ENCODE measurements at regions not wholly inside any gene's neighbourhood (a gene's known extent, or its start where the extent isn't known, plus 50 kb on each side); places are given as distances from the start of the nearest gene placed in this dataset.
A peak's percentile ranks its signal among the peaks of the same experiment; 100 is the strongest.
"Not testable (repeated sequence)": the region's sequence is repeated elsewhere in the genome, so short reads cannot be mapped to it uniquely, and the experiment has no call there.

DNA sequence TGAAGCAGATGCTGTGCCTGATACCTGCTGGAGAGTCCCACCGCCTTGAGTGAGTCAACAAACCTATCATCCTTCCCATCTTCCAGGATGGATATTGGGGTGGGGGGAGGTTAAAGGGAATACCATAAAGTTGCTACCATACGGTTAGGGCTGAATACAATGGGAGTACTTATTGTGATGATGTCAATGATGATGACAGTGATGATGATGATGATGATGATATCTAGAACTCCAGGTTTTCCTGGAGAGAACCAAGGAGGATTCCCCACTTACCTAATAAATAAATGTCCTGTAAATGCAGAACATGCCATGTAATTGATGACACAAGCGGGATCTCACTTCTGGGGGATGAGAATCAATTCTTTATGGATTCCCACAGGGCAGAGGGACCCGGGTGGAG, 370.9 kb downstream of the BCL2L11 start:
- POLR2A ChIA-PET (ENCODE audit: unreplicated experiment); DNase-seq; intact Hi-C loops (cut with micrococcal nuclease); BruUV-seq (replicated peaks); H3K9me2 ChIP-seq (replicated peaks; ENCODE audit: low read length); H3K27me3 ChIP-seq (ENCODE audit: low read length); H3K36me3 ChIP-seq (ENCODE audit: low read depth, low read length); H3K4me3 ChIP-seq (ENCODE audit: low read length); H3F3A ChIP-seq (ENCODE audit: low read length, unreplicated experiment); H2AFZ ChIP-seq (ENCODE audit: low read length); H3K9me3 ChIP-seq (ENCODE audit: low read length); H3K9ac ChIP-seq (ENCODE audit: low read length); H3K27ac ChIP-seq (ENCODE audit: low read length); CTCF ChIA-PET; ATAC-seq; H4K20me1 ChIP-seq (ENCODE audit: low read length): not testable (repeated sequence)
- peaks cover 17% of the 10 kb centered on the region for H3K4me1 ChIP-seq (ENCODE audit: insufficient read depth, low read length)
- H3K79me2 ChIP-seq (ENCODE audit: low read length): peaks cover 59% of the 10 kb centered on the region
- H3K4me2 ChIP-seq (ENCODE audit: low read length): peak overlapping the region; percentile 28; the same call in 1 of the 2 replicates

GRCh38 chr2:111492995-111493719, 372.4 kb downstream of the BCL2L11 start:
- Histone ChIP-seq H3K27ac (ENCODE audit: low read length) (peak overlapping the region; percentile 75), H3K79me2 (ENCODE audit: low read length) (peaks cover 48% of the 10 kb centered on the region), H3K4me3 (ENCODE audit: low read length) (peak overlapping the region; percentile 69), H3K9ac (ENCODE audit: low read length) (peak overlapping the region; percentile 73), H3K4me1 (ENCODE audit: insufficient read depth, low read length) (peaks cover 27% of the 10 kb centered on the region), H3K4me2 (ENCODE audit: low read length) (peak overlapping the region; percentile 80)
- H4K20me1 ChIP-seq (ENCODE audit: low read length); H3K36me3 ChIP-seq (ENCODE audit: low read depth, low read length); ATAC-seq; POLR2A ChIA-PET (ENCODE audit: unreplicated experiment); H3F3A ChIP-seq (ENCODE audit: low read length, unreplicated experiment); H3K9me3 ChIP-seq (ENCODE audit: low read length); intact Hi-C loops (cut with micrococcal nuclease); CTCF ChIA-PET; H2AFZ ChIP-seq (ENCODE audit: low read length); H3K27me3 ChIP-seq (ENCODE audit: low read length); DNase-seq; H3K9me2 ChIP-seq (replicated peaks; ENCODE audit: low read length): not testable (repeated sequence)
- TSS peak; percentile 44 for BruUV-seq (replicated peaks)

GRCh38 chr2:111493720-111494078, 373.0 kb downstream of the BCL2L11 start:
- Histone ChIP-seq H3K4me2 (ENCODE audit: low read length) (peak overlapping the region; percentile 80), H3K4me3 (ENCODE audit: low read length) (peak overlapping the region; percentile 69), H3K4me1 (ENCODE audit: insufficient read depth, low read length) (peaks cover 27% of the 10 kb centered on the region), H3K9ac (ENCODE audit: low read length) (peak overlapping the region; percentile 73), H3K27ac (ENCODE audit: low read length) (peak overlapping the region; percentile 75), H3K79me2 (ENCODE audit: low read length) (peaks cover 42% of the 10 kb centered on the region)
- H3F3A ChIP-seq (ENCODE audit: low read length, unreplicated experiment); H3K36me3 ChIP-seq (ENCODE audit: low read depth, low read length); POLR2A ChIA-PET (ENCODE audit: unreplicated experiment); intact Hi-C loops (cut with micrococcal nuclease); H2AFZ ChIP-seq (ENCODE audit: low read length); H3K27me3 ChIP-seq (ENCODE audit: low read length); BruUV-seq (replicated peaks); H3K9me2 ChIP-seq (replicated peaks; ENCODE audit: low read length); H3K9me3 ChIP-seq (ENCODE audit: low read length); H4K20me1 ChIP-seq (ENCODE audit: low read length): not testable (repeated sequence)
- CTCF ChIA-PET: interaction anchor here (0.7 kb wide), 1 partner anchor 24 kb away, joined by 3 read pairs; no protein-coding TSS in a partner anchor
- peak; percentile 48 for ATAC-seq
- peak; percentile 4 for DNase-seq

- intact Hi-C loops (cut with micrococcal nuclease): not testable (repeated sequence)
- peak overlapping the region; percentile 67 for H3K4me2 ChIP-seq (ENCODE audit: low read length)
- ATAC-seq: peak; percentile 12
These were observed 373.7 kb downstream of the BCL2L11 start for GRCh38 chr2:111494288-111494980.

GRCh38 chr2:111494981-111495315, 374.2 kb downstream of the BCL2L11 start:
- H3K4me2 ChIP-seq (ENCODE audit: low read length): peak overlapping the region; percentile 67; the same call in 1 of the 2 replicates
- H3K36me3 ChIP-seq (ENCODE audit: low read depth, low read length); BruUV-seq (replicated peaks); intact Hi-C loops (cut with micrococcal nuclease); H3F3A ChIP-seq (ENCODE audit: low read length, unreplicated experiment); POLR2A ChIA-PET (ENCODE audit: unreplicated experiment); H2AFZ ChIP-seq (ENCODE audit: low read length); H3K9me2 ChIP-seq (replicated peaks; ENCODE audit: low read length); DNase-seq; CTCF ChIA-PET; H3K9me3 ChIP-seq (ENCODE audit: low read length); H3K27me3 ChIP-seq (ENCODE audit: low read length); H4K20me1 ChIP-seq (ENCODE audit: low read length): not testable (repeated sequence)
- H3K79me2 ChIP-seq (ENCODE audit: low read length): peaks cover 39% of the 10 kb centered on the region
- peak overlapping the region; percentile 79 for H3K27ac ChIP-seq (ENCODE audit: low read length)
- H3K4me3 ChIP-seq (ENCODE audit: low read length): peak overlapping the region; percentile 68
- ATAC-seq: peak; percentile 56
- H3K4me1 ChIP-seq (ENCODE audit: insufficient read depth, low read length): peaks cover 27% of the 10 kb centered on the region
- peak overlapping the region; percentile 78; the same call in 1 of the 2 replicates for H3K9ac ChIP-seq (ENCODE audit: low read length)

More at GRCh38 chr2:111494288-111494980, 373.7 kb downstream of the BCL2L11 start:
- H3K9me2 ChIP-seq (replicated peaks; ENCODE audit: low read length); POLR2A ChIA-PET (ENCODE audit: unreplicated experiment); H4K20me1 ChIP-seq (ENCODE audit: low read length); H2AFZ ChIP-seq (ENCODE audit: low read length); H3K27me3 ChIP-seq (ENCODE audit: low read length); DNase-seq; H3K36me3 ChIP-seq (ENCODE audit: low read depth, low read length); H3F3A ChIP-seq (ENCODE audit: low read length, unreplicated experiment); H3K9me3 ChIP-seq (ENCODE audit: low read length): not testable (repeated sequence)
- BruUV-seq (replicated peaks): TSS peak; percentile 83
- peak overlapping the region; percentile 79 for H3K27ac ChIP-seq (ENCODE audit: low read length)
- H3K79me2 ChIP-seq (ENCODE audit: low read length): peaks cover 42% of the 10 kb centered on the region
- CTCF ChIA-PET: interaction anchor here (0.7 kb wide), 1 partner anchor 25 kb away, joined by 3 read pairs; no protein-coding TSS in a partner anchor
- H3K4me1 ChIP-seq (ENCODE audit: insufficient read depth, low read length): peaks cover 27% of the 10 kb centered on the region
- peak overlapping the region; percentile 68 for H3K4me3 ChIP-seq (ENCODE audit: low read length)
- peak overlapping the region; percentile 78 for H3K9ac ChIP-seq (ENCODE audit: low read length)

DNA sequence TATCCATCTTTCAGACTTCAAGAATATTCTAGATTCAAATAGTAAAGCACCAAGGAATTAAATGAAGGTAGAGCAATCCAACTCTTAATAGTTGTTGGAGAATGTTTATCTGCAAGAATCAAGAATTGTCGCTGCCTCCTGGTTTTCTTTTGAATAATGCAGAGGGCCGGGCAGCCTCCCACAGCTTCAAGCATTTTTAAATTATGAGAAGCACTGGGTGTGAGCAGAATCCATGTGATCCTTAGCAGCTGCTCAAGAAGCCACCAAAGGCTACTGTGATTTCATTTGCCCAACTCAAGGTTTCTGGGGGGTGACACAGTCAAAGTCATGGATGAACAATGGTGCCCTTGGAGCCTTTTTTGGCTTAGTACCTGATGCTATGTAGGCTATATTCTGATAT, 374.9 kb downstream of the BCL2L11 start:
- Histone ChIP-seq H3K79me2 (ENCODE audit: low read length) (peaks cover 34% of the 10 kb centered on the region), H3K4me1 (ENCODE audit: insufficient read depth, low read length) (peaks cover 27% of the 10 kb centered on the region), H3K9ac (ENCODE audit: low read length) (peak overlapping the region; percentile 20; the same call in 1 of the 2 replicates), H3K4me2 (ENCODE audit: low read length) (0 out of 2 replicates have a peak overlapping the region, but pooled peaks have one; percentile 69), H3K27ac (ENCODE audit: low read length) (peak overlapping the region; percentile 76)
- ATAC-seq; H3K27me3 ChIP-seq (ENCODE audit: low read length); H3F3A ChIP-seq (ENCODE audit: low read length, unreplicated experiment); H3K9me2 ChIP-seq (replicated peaks; ENCODE audit: low read length); H2AFZ ChIP-seq (ENCODE audit: low read length); CTCF ChIA-PET; POLR2A ChIA-PET (ENCODE audit: unreplicated experiment); H4K20me1 ChIP-seq (ENCODE audit: low read length); H3K9me3 ChIP-seq (ENCODE audit: low read length); intact Hi-C loops (cut with micrococcal nuclease); DNase-seq; H3K4me3 ChIP-seq (ENCODE audit: low read length); H3K36me3 ChIP-seq (ENCODE audit: low read depth, low read length); BruUV-seq (replicated peaks): not testable (repeated sequence)

Measured in PC-3 (cell line).